GM12892 (cell line): ENCODE measurements at regions not wholly inside any gene's neighbourhood (a gene's known extent, or its start where the extent isn't known, plus 50 kb on each side); places are given as distances from the start of the nearest gene placed in this dataset.

ENCODE experiments used
- POLR2A ChIP-seq: IDR thresholded peaks from 2 replicates; pipeline ENCODE4 v1.6.1; 2011; ENCODE audit warnings: low read depth, low read length, control low read depth
- POLR2AphosphoS5 ChIP-seq: IDR thresholded peaks from 2 replicates; pipeline ENCODE4 v1.6.1; 2011; ENCODE audit warnings: low read depth, low read length, control low read depth
- TAF1 ChIP-seq: IDR thresholded peaks from 2 replicates; pipeline ENCODE4 v1.6.1; 2011; ENCODE audit warnings: low read depth, mild to moderate bottlenecking, control low read depth, low read length, borderline replicate concordance

GRCh38 chr5:57845025-57845424, 362.4 kb upstream of the ACTBL2 start:
- TF ChIP-seq TAF1, result no peak
- no peak for TF ChIP-seq POLR2A
- no peak for TF ChIP-seq POLR2AphosphoS5
